Stomach (tissue), 8 donors: ENCODE measurements at regions not wholly inside any gene's neighbourhood (a gene's known extent, or its start where the extent isn't known, plus 50 kb on each side); places are given as distances from the start of the nearest gene placed in this dataset.

Source experiments
- DNase-seq, 2 donors: peaks; one replicate each; pipeline versions ENCODE4 v3.0.0 to v3.0.0-alpha.2; 2013 to 2019
- H3K27ac ChIP-seq, 5 donors: fragments of 200-600 bp in 4 of 5; sonication (generic) in 4 of 5; one replicate each; pipeline ENCODE4 v1.5.1; 2013 to 2019; ENCODE audit warnings: mild to moderate bottlenecking in 1 of 5, moderate library complexity in 1 of 5
- H3K27me3 ChIP-seq, 3 donors: fragments of 200-600 bp; sonication (generic); one replicate each; pipeline ENCODE4 v1.5.1; 2017 to 2019; ENCODE audit warnings: mixed run types in 1 of 3
- H3K36me3 ChIP-seq, 4 donors: fragments of 200-600 bp; sonication (generic); 1 replicate in 3 of 4; 2 replicates in 1 of 4; pipeline ENCODE4 v1.5.1; 2016 to 2019
- H3K4me1 ChIP-seq, 4 donors: fragments of 200-600 bp; sonication (generic); one replicate each; pipeline ENCODE4 v1.5.1; 2016 to 2019
- H3K4me3 ChIP-seq, 4 donors: fragments of 200-600 bp; sonication (generic) in 3 of 4; one replicate each; pipeline ENCODE4 v1.5.1; 2016 to 2019; ENCODE audit warnings: mild to moderate bottlenecking in 1 of 4
- H3K9me3 ChIP-seq, 4 donors: fragments of 200-600 bp; sonication (generic); one replicate each; pipeline ENCODE4 v1.5.1; 2016 to 2019
- EP300 ChIP-seq: sonication (generic); formaldehyde crosslinking; IDR thresholded peaks from one replicate; pipeline ENCODE4 v1.6.1; 2017; ENCODE audit warnings: antibody characterized with exemption
- POLR2A ChIP-seq, 4 donors: fragments of 450-650 bp; IDR thresholded peaks; one replicate each; pipeline ENCODE4 v1.6.1; 2016; ENCODE audit warnings: antibody characterized with exemption in 4 of 4, control low read depth in 2 of 4, mild to moderate bottlenecking in 1 of 4, moderate library complexity in 1 of 4
- POLR2AphosphoS5 ChIP-seq, 3 donors: sonication (generic); formaldehyde crosslinking; IDR thresholded peaks; one replicate each; pipeline ENCODE4 v1.6.1; 2016; ENCODE audit warnings: antibody characterized with exemption in 3 of 3
- WGBS, 5 donors: extraction: QIAGEN DNeasy Blood & Tissue Kit in 3 of 5; methylation state at CpG; one replicate each; pipeline versions ENCODE4 v1.1.5 to v1.1.7; 2013 to 2018; 5-methylcytosine and 5-hydroxymethylcytosine counted together
- intact Hi-C: fragments of 100-400 bp; cut with DNase I; formaldehyde crosslinking; loops from one replicate; pipeline ENCODE4 v1.15.1; 2023; ENCODE audit warnings: low total_unique reads
- TF ChIP-seq, protein P1 (sequence below), 7 experiments: fragments of 450-650 bp in 4 of 7; fragments of 200-600 bp in 3 of 7; sonication (generic) in 3 of 7; IDR thresholded peaks; one replicate each; pipeline ENCODE4 v1.5.1; 2016 to 2019; ENCODE audit warnings: antibody characterized with exemption in 7 of 7, control low read depth in 2 of 7, mild to moderate bottlenecking in 1 of 7
- donor health status: healthy with polysubstance abuse.
- donor health status: Bipolar disorder and iron deficiency.
- donor health status: healthy.

GRCh38 chr20:7330850-7331249, 563.4 kb downstream of the BMP2 start:
- H3K9me3 ChIP-seq = peaks cover 0 to 6% (median 0%) of the 10 kb centered on the region in 4 donors
- intact Hi-C loops = no loop called here
- no peak overlapping the region for H3K4me3 ChIP-seq
- no peak overlapping the region for H3K27ac ChIP-seq
- 60 to 73% (median 68%) methylated on average over 4 of the region's 4 CpGs for WGBS, 5 donors
- TF ChIP-seq POLR2A (IDR thresholded peaks at IDR 0.05) (no peak), POLR2AphosphoS5 (IDR thresholded peaks at IDR 0.05) (no peak), EP300 (no peak)
- TF ChIP-seq, protein P1, sequence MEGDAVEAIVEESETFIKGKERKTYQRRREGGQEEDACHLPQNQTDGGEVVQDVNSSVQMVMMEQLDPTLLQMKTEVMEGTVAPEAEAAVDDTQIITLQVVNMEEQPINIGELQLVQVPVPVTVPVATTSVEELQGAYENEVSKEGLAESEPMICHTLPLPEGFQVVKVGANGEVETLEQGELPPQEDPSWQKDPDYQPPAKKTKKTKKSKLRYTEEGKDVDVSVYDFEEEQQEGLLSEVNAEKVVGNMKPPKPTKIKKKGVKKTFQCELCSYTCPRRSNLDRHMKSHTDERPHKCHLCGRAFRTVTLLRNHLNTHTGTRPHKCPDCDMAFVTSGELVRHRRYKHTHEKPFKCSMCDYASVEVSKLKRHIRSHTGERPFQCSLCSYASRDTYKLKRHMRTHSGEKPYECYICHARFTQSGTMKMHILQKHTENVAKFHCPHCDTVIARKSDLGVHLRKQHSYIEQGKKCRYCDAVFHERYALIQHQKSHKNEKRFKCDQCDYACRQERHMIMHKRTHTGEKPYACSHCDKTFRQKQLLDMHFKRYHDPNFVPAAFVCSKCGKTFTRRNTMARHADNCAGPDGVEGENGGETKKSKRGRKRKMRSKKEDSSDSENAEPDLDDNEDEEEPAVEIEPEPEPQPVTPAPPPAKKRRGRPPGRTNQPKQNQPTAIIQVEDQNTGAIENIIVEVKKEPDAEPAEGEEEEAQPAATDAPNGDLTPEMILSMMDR (IDR thresholded peaks at IDR 0.05) = no peak
- DNase-seq = no peak
- H3K36me3 ChIP-seq = no peaks in the 10 kb centered on the region
- H3K4me1 ChIP-seq = peaks cover 0 to 10% (median 0%) of the 10 kb centered on the region in 4 donors
- no peaks in the 10 kb centered on the region for H3K27me3 ChIP-seq

GRCh38 chr20:7332169-7332568, 564.7 kb downstream of the BMP2 start:
- TF ChIP-seq, protein P1 (IDR thresholded peaks at IDR 0.05) = no peak
- TF ChIP-seq EP300 (no peak), POLR2A (IDR thresholded peaks at IDR 0.05) (no peak), POLR2AphosphoS5 (IDR thresholded peaks at IDR 0.05) (no peak)
- no peak overlapping the region for H3K27ac ChIP-seq
- no peaks in the 10 kb centered on the region for H3K36me3 ChIP-seq
- H3K4me3 ChIP-seq = no peak overlapping the region
- H3K9me3 ChIP-seq = peaks cover 0 to 6% (median 0%) of the 10 kb centered on the region in 4 donors
- DNase-seq = peak in 1 of 2 donors; percentile 12
- WGBS, 5 donors = 18 to 48% (median 44%) methylated on average over 1 of the region's 1 CpG
- intact Hi-C loops = no loop called here
- no peaks in the 10 kb centered on the region for H3K27me3 ChIP-seq
- H3K4me1 ChIP-seq = peaks cover 0 to 10% (median 0%) of the 10 kb centered on the region in 4 donors

GRCh38 chr20:7333841-7334240, 566.4 kb downstream of the BMP2 start:
- TF ChIP-seq, protein P1 (IDR thresholded peaks at IDR 0.05) = no peak
- TF ChIP-seq EP300 (no peak), POLR2A (IDR thresholded peaks at IDR 0.05) (no peak)
- intact Hi-C loops = no loop called here
- Histone ChIP-seq H3K4me1 (peaks cover 0 to 10% (median 0%) of the 10 kb centered on the region in 4 donors), H3K27ac (no peak overlapping the region), H3K36me3 (no peaks in the 10 kb centered on the region), H3K9me3 (peaks cover 0 to 6% (median 0%) of the 10 kb centered on the region in 4 donors), H3K4me3 (no peak overlapping the region), H3K27me3 (no peaks in the 10 kb centered on the region)
- DNase-seq = no peak
- 80 to 98% (median 91%) methylated on average over 3 of the region's 3 CpGs for WGBS, 5 donors

GRCh38 chr20:7346026-7346425, 578.5 kb downstream of the BMP2 start:
- WGBS, 5 donors = 91 to 98% (median 93%) methylated on average over 3 of the region's 3 CpGs
- intact Hi-C loops = no loop called here
- Histone ChIP-seq H3K27ac (no peak overlapping the region), H3K36me3 (no peaks in the 10 kb centered on the region), H3K4me3 (no peak overlapping the region), H3K4me1 (no peaks in the 10 kb centered on the region), H3K9me3 (no peaks in the 10 kb centered on the region), H3K27me3 (no peaks in the 10 kb centered on the region)
- DNase-seq = no peak
- TF ChIP-seq POLR2A (IDR thresholded peaks at IDR 0.05) = no peak
- TF ChIP-seq EP300 = no peak
- TF ChIP-seq POLR2AphosphoS5 (IDR thresholded peaks at IDR 0.05) = no peak
- TF ChIP-seq, protein P1 (IDR thresholded peaks at IDR 0.05) = no peak
